Testis (tissue), 2 donors: ENCODE measurements at regions not wholly inside any gene's neighbourhood (a gene's known extent, or its start where the extent isn't known, plus 50 kb on each side); places are given as distances from the start of the nearest gene placed in this dataset.

Source experiments
- POLR2A ChIP-seq: fragments of 450-650 bp; IDR thresholded peaks from one replicate; pipeline ENCODE4 v1.6.1; 2017; ENCODE audit warnings: antibody characterized with exemption, mild to moderate bottlenecking, moderate library complexity
- TF ChIP-seq, protein P1 (sequence below), 3 experiments: fragments of 450-650 bp in 2 of 3; fragments of 200-600 bp in 1 of 3; sonication (generic) in 1 of 3; IDR thresholded peaks; one replicate each; pipeline ENCODE4 v1.5.1; 2016 to 2019; ENCODE audit warnings: antibody characterized with exemption in 3 of 3, mild to moderate bottlenecking in 2 of 3, moderate library complexity in 1 of 3

DNA sequence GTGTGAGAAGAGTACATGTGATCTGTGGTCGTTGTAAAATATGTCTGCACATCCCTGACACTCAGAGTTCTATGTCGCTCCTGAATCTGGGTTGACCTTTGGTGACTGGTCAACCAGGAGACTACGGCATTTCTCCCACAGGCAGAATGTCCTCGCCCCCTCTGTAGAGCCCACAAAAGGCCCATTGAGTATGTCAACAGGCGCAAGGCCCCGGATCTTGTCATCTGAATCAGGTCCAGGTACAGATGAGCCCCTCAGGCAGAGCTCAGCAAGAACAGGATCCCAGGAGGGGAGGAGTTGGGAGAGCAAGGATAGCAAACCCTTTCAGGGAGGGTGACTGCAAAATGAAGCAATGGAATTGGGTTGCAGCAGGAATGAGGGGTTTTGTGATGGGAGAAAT lies 126.5 kb downstream of the MATN1 start:
- TF ChIP-seq, protein P1, sequence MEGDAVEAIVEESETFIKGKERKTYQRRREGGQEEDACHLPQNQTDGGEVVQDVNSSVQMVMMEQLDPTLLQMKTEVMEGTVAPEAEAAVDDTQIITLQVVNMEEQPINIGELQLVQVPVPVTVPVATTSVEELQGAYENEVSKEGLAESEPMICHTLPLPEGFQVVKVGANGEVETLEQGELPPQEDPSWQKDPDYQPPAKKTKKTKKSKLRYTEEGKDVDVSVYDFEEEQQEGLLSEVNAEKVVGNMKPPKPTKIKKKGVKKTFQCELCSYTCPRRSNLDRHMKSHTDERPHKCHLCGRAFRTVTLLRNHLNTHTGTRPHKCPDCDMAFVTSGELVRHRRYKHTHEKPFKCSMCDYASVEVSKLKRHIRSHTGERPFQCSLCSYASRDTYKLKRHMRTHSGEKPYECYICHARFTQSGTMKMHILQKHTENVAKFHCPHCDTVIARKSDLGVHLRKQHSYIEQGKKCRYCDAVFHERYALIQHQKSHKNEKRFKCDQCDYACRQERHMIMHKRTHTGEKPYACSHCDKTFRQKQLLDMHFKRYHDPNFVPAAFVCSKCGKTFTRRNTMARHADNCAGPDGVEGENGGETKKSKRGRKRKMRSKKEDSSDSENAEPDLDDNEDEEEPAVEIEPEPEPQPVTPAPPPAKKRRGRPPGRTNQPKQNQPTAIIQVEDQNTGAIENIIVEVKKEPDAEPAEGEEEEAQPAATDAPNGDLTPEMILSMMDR (IDR thresholded peaks at IDR 0.05) = no peak
- TF ChIP-seq POLR2A = no peak
